T-cell (primary cell): ENCODE measurements at regions not wholly inside any gene's neighbourhood (a gene's known extent, or its start where the extent isn't known, plus 50 kb on each side); places are given as distances from the start of the nearest gene placed in this dataset.

Experiments
- ATAC-seq, 4 experiments: fragments of 200-7000 bp in 3 of 4; fragments of 150-1000 bp in 1 of 4; cut with Tn5 transposase; replicated peaks in 1 of 4; 1 replicate in 3 of 4; 2 replicates in 1 of 4; pipeline ENCODE4 v1.10.0; 2021; ENCODE audit warnings: moderate library complexity in 3 of 4, mild to moderate bottlenecking in 2 of 4, moderate number of reproducible peaks in 1 of 4
- CTCF ChIA-PET, 2 donors: fragments of 300-600 bp; sonication (Branson Sonifier 250); formaldehyde crosslinking; loops; one replicate each; lab custom pipeline; 2022; ENCODE audit warnings: antibody characterized with exemption in 2 of 2; lab: Charles Lee
- POLR2A ChIA-PET, 2 donors: fragments of 300-600 bp; sonication (Branson Sonifier 250); formaldehyde crosslinking; loops; one replicate each; lab custom pipeline; 2022; ENCODE audit warnings: antibody characterized with exemption in 2 of 2; lab: Charles Lee
- DNase-seq, 35 experiments: peaks; one replicate each; pipeline versions ENCODE4 v3.0.0 to v3.0.0-alpha.2; 2013 to 2023
- H3K27ac ChIP-seq: one replicate; pipeline ENCODE4 v1.5.1; 2013; ENCODE audit warnings: low read length
- H3K27me3 ChIP-seq, 2 experiments: replicated peaks in 1 of 2; 1 replicate in 1 of 2; 2 replicates in 1 of 2; pipeline versions ENCODE4 v1.6.1 to v1.7.0; 2013; ENCODE audit warnings: low read length in 1 of 2, mixed read lengths in 1 of 2; ENCODE audit not compliant: control insufficient read depth in 2 of 2, insufficient read depth in 2 of 2; ENCODE audit errors: extremely low read depth in 1 of 2
- H3K36me3 ChIP-seq, 2 donors: 1 replicate in 1 of 2; 2 replicates in 1 of 2; pipeline versions ENCODE4 v1.6.1 to v1.7.0; 2013; ENCODE audit warnings: low read length in 1 of 2; ENCODE audit not compliant: control insufficient read depth in 2 of 2, insufficient read depth in 1 of 2; ENCODE audit errors: extremely low read depth in 1 of 2
- H3K4me1 ChIP-seq, 2 experiments: 1 replicate in 1 of 2; 2 replicates in 1 of 2; pipeline versions ENCODE4 v1.6.1 to v1.7.0; 2013; ENCODE audit warnings: low read length in 2 of 2, mixed read lengths in 1 of 2; ENCODE audit not compliant: insufficient read depth in 2 of 2, control insufficient read depth in 1 of 2; ENCODE audit errors: extremely low read depth in 1 of 2
- H3K4me3 ChIP-seq, 2 donors: 1 replicate in 1 of 2; 2 replicates in 1 of 2; pipeline versions ENCODE4 v1.5.1 to v1.7.0; 2013; ENCODE audit warnings: mild to moderate bottlenecking in 2 of 2, low read length in 1 of 2, moderate library complexity in 1 of 2; ENCODE audit not compliant: control insufficient read depth in 1 of 2; ENCODE audit errors: extremely low read depth in 1 of 2
- H3K9me3 ChIP-seq: 2 replicates; pipeline ENCODE4 v1.7.0; 2013
- H3K27ac Mint-ChIP-seq, 2 donors: one replicate each; pipeline ENCODE4 v1.8.0; 2020 to 2021; ENCODE audit warnings: mild to moderate bottlenecking in 2 of 2, mixed read lengths in 2 of 2
- H3K27me3 Mint-ChIP-seq, 2 donors: one replicate each; pipeline ENCODE4 v1.8.0; 2021 to 2022; ENCODE audit warnings: mixed read lengths in 2 of 2
- H3K36me3 Mint-ChIP-seq: one replicate; pipeline ENCODE4 v1.8.0; 2021; ENCODE audit warnings: mixed read lengths
- H3K4me1 Mint-ChIP-seq, 3 donors: one replicate each; pipeline ENCODE4 v1.8.0; 2020 to 2022; ENCODE audit warnings: mixed read lengths in 3 of 3, mild to moderate bottlenecking in 1 of 3
- H3K4me3 Mint-ChIP-seq, 3 donors: one replicate each; pipeline ENCODE4 v1.8.0; 2020 to 2022; ENCODE audit warnings: mild to moderate bottlenecking in 3 of 3, mixed read lengths in 3 of 3, moderate library complexity in 3 of 3
- H3K9me3 Mint-ChIP-seq, 3 donors: one replicate each; pipeline ENCODE4 v1.8.0; 2020 to 2022; ENCODE audit warnings: mixed read lengths in 3 of 3
- WGBS: methylation state at CpG from one replicate; pipeline ENCODE4 v1.1.5; 2013; ENCODE audit warnings: missing lambda C conversion rate; ENCODE audit not compliant: insufficient coverage; 5-methylcytosine and 5-hydroxymethylcytosine counted together

DNA sequence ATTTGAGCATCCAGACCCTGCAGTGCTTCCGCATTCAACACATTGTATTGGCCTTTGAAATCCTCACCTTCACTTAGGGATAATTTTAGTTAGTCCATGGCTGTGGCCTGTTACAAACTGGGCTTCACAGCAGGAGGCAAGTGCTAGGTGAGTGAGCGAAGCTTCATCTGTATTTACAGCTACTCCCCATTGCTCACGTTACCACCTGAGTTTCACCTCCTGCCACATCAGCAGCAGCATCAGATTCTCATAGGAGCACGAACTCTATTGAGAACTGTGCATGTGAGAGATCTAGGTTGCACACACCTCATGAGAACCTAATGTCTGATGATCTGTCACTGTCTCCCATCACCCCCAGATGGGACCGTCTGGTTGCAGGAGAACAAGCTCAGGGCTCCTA lies 222.1 kb upstream of the NR2F2 start:
- ChIA-PET CTCF (no interaction called here), POLR2A (no interaction called here)
- H3K4me1 Mint-ChIP-seq, result no peaks in the 10 kb centered on the region
- no peak overlapping the region for H3K27ac Mint-ChIP-seq
- Histone ChIP-seq H3K36me3 (no peaks in the 10 kb centered on the region), H3K4me1 (no peaks in the 10 kb centered on the region), H3K4me3 (no peak overlapping the region), H3K27ac (no peak overlapping the region), H3K27me3 (no peaks in the 10 kb centered on the region), H3K9me3 (no peaks in the 10 kb centered on the region)
- DNase-seq (no peak), ATAC-seq (no peak)
- H3K9me3 Mint-ChIP-seq, result no peaks in the 10 kb centered on the region
- H3K27me3 Mint-ChIP-seq, result peaks cover 0 to 6% of the 10 kb centered on the region in 2 donors
- H3K4me3 Mint-ChIP-seq, result no peak overlapping the region
- no CpG with 5 or more reads among the region's 5 CpGs for WGBS
- H3K36me3 Mint-ChIP-seq, result no peaks in the 10 kb centered on the region

DNA sequence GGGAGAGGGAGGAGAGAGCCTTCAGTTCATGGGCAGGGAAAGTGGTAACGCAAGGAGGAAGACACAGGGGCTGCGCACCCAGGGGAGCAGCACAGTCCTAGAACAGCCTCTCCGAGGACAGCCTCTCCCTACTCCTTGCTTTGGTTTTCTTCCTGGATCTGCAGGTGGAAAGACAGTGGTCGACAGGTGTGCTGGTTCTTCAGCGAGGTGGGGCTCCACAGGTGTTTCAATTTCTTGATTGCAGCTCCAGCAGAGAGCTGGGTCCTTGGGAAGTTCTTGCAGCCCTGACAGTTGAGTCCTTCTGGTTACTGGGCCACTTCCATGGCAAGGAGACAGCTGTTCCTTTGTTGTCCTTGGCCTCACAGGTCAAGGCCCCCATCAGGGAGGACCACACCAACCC lies 220.7 kb upstream of the NR2F2 start:
- no peak for DNase-seq
- no peak overlapping the region for H3K27ac ChIP-seq
- peaks cover 0 to 3% of the 10 kb centered on the region in 2 experiments for H3K27me3 ChIP-seq
- no peaks in the 10 kb centered on the region for H3K9me3 ChIP-seq
- no peak overlapping the region for H3K4me3 ChIP-seq
- Mint-ChIP-seq H3K4me3 (no peak overlapping the region), H3K4me1 (no peaks in the 10 kb centered on the region), H3K36me3 (no peaks in the 10 kb centered on the region), H3K27ac (no peak overlapping the region), H3K9me3 (no peaks in the 10 kb centered on the region), H3K27me3 (peaks cover 0 to 6% of the 10 kb centered on the region in 2 donors)
- no peaks in the 10 kb centered on the region for H3K36me3 ChIP-seq
- ChIA-PET POLR2A (no interaction called here), CTCF (no interaction called here)
- H3K4me1 ChIP-seq, result no peaks in the 10 kb centered on the region
- 75% methylated on average over 4 of the region's 5 CpGs for WGBS
- ATAC-seq, result no peak

DNA sequence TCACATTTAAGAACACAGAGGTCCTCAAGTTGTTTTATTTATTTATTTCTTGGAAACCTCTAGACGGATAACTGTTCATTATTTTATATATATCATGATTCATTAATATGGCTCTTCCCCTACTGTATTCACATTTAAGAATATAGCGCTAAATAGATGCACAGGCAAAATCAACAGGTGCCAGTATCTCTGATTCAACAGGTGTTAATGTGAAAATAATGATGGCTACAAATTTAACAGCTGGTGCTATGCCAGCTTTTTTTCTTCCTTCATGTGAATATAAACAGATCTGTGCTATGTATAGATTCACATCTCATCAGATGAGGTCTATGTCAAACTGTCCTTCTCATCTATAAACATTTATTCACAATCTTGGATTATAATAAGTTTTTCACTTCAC lies 218.5 kb upstream of the NR2F2 start:
- H3K4me1 ChIP-seq, result no peaks in the 10 kb centered on the region
- H3K27me3 ChIP-seq, result peaks cover 0 to 4% of the 10 kb centered on the region in 2 experiments
- no peak for ATAC-seq
- Mint-ChIP-seq H3K36me3 (no peaks in the 10 kb centered on the region), H3K9me3 (peaks cover 0 to 4% (median 0%) of the 10 kb centered on the region in 3 donors), H3K27ac (no peak overlapping the region), H3K27me3 (peaks cover 0 to 18% of the 10 kb centered on the region in 2 donors), H3K4me1 (no peaks in the 10 kb centered on the region), H3K4me3 (no peak overlapping the region)
- H3K4me3 ChIP-seq, result no peak overlapping the region
- H3K27ac ChIP-seq, result no peak overlapping the region
- CTCF ChIA-PET, result interaction anchor here in 1 of 2 donors (0.6 kb wide), 1 partner anchor 217 kb away, joined by 6 read pairs; no protein-coding TSS in a partner anchor
- H3K36me3 ChIP-seq, result no peaks in the 10 kb centered on the region
- H3K9me3 ChIP-seq, result no peaks in the 10 kb centered on the region
- POLR2A ChIA-PET, result no interaction called here
- no peak for DNase-seq
- no CpG with 5 or more reads among the region's 2 CpGs for WGBS

DNA sequence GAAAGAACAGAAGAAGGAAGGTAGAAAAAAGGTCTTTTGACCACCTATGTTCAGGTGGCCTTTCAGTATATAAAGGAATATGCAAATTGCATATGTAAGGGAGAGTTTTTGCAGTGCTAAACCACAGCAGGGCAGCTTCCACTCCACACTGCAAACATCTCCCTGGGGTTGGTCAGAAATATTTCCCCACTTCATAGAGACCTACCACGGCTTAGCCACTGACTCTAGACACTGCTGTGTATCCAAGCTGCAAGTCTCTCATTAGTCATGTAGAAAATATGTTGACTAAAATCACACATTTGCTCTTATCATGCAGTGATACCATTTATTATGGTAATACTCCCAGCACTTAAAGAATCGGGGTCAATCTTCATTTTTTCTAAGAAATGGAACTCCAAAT lies 214.9 kb upstream of the NR2F2 start:
- no CpG with 5 or more reads among the region's 2 CpGs for WGBS

DNA sequence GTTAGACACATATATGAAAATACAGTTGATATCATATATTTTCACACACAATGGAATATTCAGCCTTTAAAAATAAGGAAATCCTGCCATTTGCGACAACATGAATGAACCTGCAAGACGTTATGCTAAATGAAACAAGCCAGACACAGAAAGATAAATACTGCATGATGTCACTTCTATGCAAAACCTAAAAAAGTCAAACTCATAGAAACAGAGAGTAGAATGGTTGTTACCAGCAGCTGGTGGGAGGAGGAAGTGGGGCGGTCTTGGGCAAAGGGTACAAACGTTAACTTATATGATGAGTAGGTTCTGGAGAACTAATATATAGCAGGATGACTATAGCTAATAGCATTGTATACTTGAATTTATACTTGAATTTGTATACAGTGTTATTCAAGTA lies 213.2 kb upstream of the NR2F2 start:
- ChIA-PET POLR2A (interaction anchor here in 1 of 2 donors (0.6 kb wide), 1 partner anchor 195 kb away, joined by 4 read pairs; no protein-coding TSS in a partner anchor), CTCF (no interaction called here)
- Mint-ChIP-seq H3K4me3 (no peak overlapping the region), H3K36me3 (no peaks in the 10 kb centered on the region), H3K27ac (no peak overlapping the region), H3K9me3 (peaks cover 0 to 4% (median 0%) of the 10 kb centered on the region in 3 donors), H3K4me1 (no peaks in the 10 kb centered on the region), H3K27me3 (peaks cover 0 to 20% of the 10 kb centered on the region in 2 donors)
- ATAC-seq, result no peak
- H3K27me3 ChIP-seq, result peaks cover 0 to 7% of the 10 kb centered on the region in 2 experiments
- WGBS, result 100% methylated on average over 1 of the region's 4 CpGs
- H3K4me3 ChIP-seq, result no peak overlapping the region
- H3K9me3 ChIP-seq, result no peaks in the 10 kb centered on the region
- no peak for DNase-seq
- H3K4me1 ChIP-seq, result no peaks in the 10 kb centered on the region
- no peak overlapping the region for H3K27ac ChIP-seq
- H3K36me3 ChIP-seq, result no peaks in the 10 kb centered on the region

More for the DNA sequence above, 214.9 kb upstream of the NR2F2 start:
- CTCF ChIA-PET, result no interaction called here
- Mint-ChIP-seq H3K27me3 (peaks cover 0 to 16% of the 10 kb centered on the region in 2 donors), H3K9me3 (peaks cover 0 to 4% (median 0%) of the 10 kb centered on the region in 3 donors), H3K27ac (no peak overlapping the region), H3K4me3 (no peak overlapping the region), H3K4me1 (no peaks in the 10 kb centered on the region), H3K36me3 (no peaks in the 10 kb centered on the region)
- Histone ChIP-seq H3K4me1 (no peaks in the 10 kb centered on the region), H3K36me3 (no peaks in the 10 kb centered on the region), H3K27ac (no peak overlapping the region), H3K4me3 (no peak overlapping the region), H3K9me3 (no peaks in the 10 kb centered on the region), H3K27me3 (peaks cover 0 to 7% of the 10 kb centered on the region in 2 experiments)
- DNase-seq, result no peak
- no peak for ATAC-seq
- POLR2A ChIA-PET, result no interaction called here

DNA sequence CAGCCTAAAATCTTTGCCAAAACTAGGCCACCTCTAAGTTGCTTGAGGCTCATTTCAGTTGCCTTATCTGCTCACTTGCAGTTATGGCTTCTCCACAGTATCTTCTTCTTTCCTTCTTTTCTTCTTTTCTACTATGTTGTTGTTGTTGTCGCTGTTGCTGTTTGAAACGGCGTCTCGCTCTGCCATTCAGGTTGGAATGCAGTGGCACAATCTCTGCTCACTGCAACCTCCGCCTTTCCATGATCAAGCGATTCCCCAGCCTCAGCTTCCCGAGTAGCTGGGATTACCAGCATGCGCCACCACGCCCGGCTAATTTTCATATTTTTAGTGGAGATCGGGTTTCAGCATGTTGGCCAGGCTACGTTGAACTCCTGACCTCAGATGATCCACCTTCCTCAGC lies 210.8 kb upstream of the NR2F2 start:
- H3K36me3 Mint-ChIP-seq, result no peaks in the 10 kb centered on the region
- H3K4me1 Mint-ChIP-seq, result no peaks in the 10 kb centered on the region
- no peak overlapping the region for H3K4me3 Mint-ChIP-seq
- H3K4me3 ChIP-seq, result no peak overlapping the region
- H3K36me3 ChIP-seq, result no peaks in the 10 kb centered on the region
- peaks cover 0 to 9% of the 10 kb centered on the region in 2 experiments for H3K27me3 ChIP-seq
- ChIA-PET CTCF (no interaction called here), POLR2A (no interaction called here)
- H3K9me3 Mint-ChIP-seq, result peaks cover 0 to 4% (median 0%) of the 10 kb centered on the region in 3 donors
- H3K27me3 Mint-ChIP-seq, result peaks cover 0 to 17% of the 10 kb centered on the region in 2 donors
- no peak for ATAC-seq
- no peak overlapping the region for H3K27ac ChIP-seq
- no peak overlapping the region for H3K27ac Mint-ChIP-seq
- H3K9me3 ChIP-seq, result no peaks in the 10 kb centered on the region
- DNase-seq, result no peak
- WGBS, result 82% methylated on average over 11 of the region's 12 CpGs
- no peaks in the 10 kb centered on the region for H3K4me1 ChIP-seq
